ENCODE measurements at regions not wholly inside any gene's neighbourhood (a gene's known extent, or its start where the extent isn't known, plus 50 kb on each side); places are given as distances from the start of the nearest gene placed in this dataset.
"Not testable (repeated sequence)": the region's sequence is repeated elsewhere in the genome, so short reads cannot be mapped to it uniquely, and the experiment has no call there.

DNA sequence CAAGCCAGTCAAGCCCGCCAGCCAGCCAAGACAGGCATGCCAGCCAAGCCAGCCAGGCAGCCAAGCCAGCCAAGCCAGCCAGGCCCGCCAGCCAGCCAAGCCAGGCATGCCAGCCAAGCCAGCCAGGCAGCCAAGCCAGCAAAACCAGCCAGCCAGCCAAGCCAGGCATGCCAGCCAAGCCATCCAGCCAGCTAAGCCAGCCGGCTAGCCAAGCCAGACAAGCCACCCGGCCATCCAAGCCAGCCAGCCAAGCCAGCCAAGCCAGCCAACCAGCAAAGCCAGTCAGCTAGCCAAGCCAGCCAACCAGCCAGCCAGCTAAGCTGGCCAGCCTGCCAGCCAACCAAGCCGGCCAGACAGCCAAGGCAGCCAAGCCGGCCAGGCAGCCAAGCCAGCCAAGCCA, 330.7 kb upstream of the PLGLB2 start:
- TF ChIP-seq, protein P1, sequence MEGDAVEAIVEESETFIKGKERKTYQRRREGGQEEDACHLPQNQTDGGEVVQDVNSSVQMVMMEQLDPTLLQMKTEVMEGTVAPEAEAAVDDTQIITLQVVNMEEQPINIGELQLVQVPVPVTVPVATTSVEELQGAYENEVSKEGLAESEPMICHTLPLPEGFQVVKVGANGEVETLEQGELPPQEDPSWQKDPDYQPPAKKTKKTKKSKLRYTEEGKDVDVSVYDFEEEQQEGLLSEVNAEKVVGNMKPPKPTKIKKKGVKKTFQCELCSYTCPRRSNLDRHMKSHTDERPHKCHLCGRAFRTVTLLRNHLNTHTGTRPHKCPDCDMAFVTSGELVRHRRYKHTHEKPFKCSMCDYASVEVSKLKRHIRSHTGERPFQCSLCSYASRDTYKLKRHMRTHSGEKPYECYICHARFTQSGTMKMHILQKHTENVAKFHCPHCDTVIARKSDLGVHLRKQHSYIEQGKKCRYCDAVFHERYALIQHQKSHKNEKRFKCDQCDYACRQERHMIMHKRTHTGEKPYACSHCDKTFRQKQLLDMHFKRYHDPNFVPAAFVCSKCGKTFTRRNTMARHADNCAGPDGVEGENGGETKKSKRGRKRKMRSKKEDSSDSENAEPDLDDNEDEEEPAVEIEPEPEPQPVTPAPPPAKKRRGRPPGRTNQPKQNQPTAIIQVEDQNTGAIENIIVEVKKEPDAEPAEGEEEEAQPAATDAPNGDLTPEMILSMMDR (IDR thresholded peaks at IDR 0.05), result not testable (repeated sequence)
- TF ChIP-seq POLR2A (IDR thresholded peaks at IDR 0.05; ENCODE audit: low read depth); EP300 (IDR thresholded peaks at IDR 0.05): not testable (repeated sequence)

All from esophagus muscularis mucosa (tissue), 4 donors.